Natural killer cell (primary cell): ENCODE measurements at regions not wholly inside any gene's neighbourhood (a gene's known extent, or its start where the extent isn't known, plus 50 kb on each side); places are given as distances from the start of the nearest gene placed in this dataset.

ENCODE experiments used
- ATAC-seq, 3 donors: fragments of 150-1000 bp in 2 of 3; fragments of 200-7000 bp in 1 of 3; cut with Tn5 transposase; 1 replicate in 1 of 3; 2 replicates in 2 of 3; pipeline ENCODE4 v1.10.0; 2021; ENCODE audit warnings: mild to moderate bottlenecking in 2 of 3, moderate library complexity in 2 of 3
- DNase-seq, 2 donors: peaks; one replicate each; pipeline versions ENCODE4 v3.0.0 to v3.0.0-alpha.2; 2013 to 2021; ENCODE audit warnings: mixed read lengths in 1 of 2
- H3K27ac ChIP-seq: one replicate; pipeline ENCODE4 v1.5.1; 2013; ENCODE audit warnings: mild to moderate bottlenecking, low read length
- H3K27me3 ChIP-seq: one replicate; pipeline ENCODE4 v1.6.1; 2013; ENCODE audit warnings: low read length; ENCODE audit not compliant: control insufficient read depth, insufficient read depth
- H3K36me3 ChIP-seq: one replicate; pipeline ENCODE4 v1.6.1; 2013; ENCODE audit warnings: low read length; ENCODE audit not compliant: control insufficient read depth, insufficient read depth
- H3K4me1 ChIP-seq: one replicate; pipeline ENCODE4 v1.6.1; 2013; ENCODE audit warnings: low read length; ENCODE audit not compliant: control insufficient read depth, insufficient read depth
- H3K4me3 ChIP-seq: one replicate; pipeline ENCODE4 v1.5.1; 2013; ENCODE audit warnings: low read length
- H3K9me3 ChIP-seq: one replicate; pipeline ENCODE4 v1.6.1; 2013; ENCODE audit warnings: low read length; ENCODE audit not compliant: control insufficient read depth, insufficient read depth
- H3K27ac Mint-ChIP-seq, 2 donors: one replicate each; pipeline ENCODE4 v1.8.0; 2022; ENCODE audit warnings: mild to moderate bottlenecking in 2 of 2, mixed read lengths in 2 of 2, moderate library complexity in 1 of 2
- H3K27me3 Mint-ChIP-seq, 2 donors: one replicate each; pipeline ENCODE4 v1.8.0; 2022; ENCODE audit warnings: low read depth in 2 of 2, mixed read lengths in 2 of 2
- H3K36me3 Mint-ChIP-seq: one replicate; pipeline ENCODE4 v1.8.0; 2022; ENCODE audit warnings: mixed read lengths
- H3K4me1 Mint-ChIP-seq, 2 donors: one replicate each; pipeline ENCODE4 v1.8.0; 2022; ENCODE audit warnings: mixed read lengths in 2 of 2
- H3K4me3 Mint-ChIP-seq: one replicate; pipeline ENCODE4 v1.8.0; 2022; ENCODE audit warnings: mild to moderate bottlenecking, moderate library complexity, mixed read lengths
- H3K9me3 Mint-ChIP-seq, 2 donors: one replicate each; pipeline ENCODE4 v1.8.0; 2022; ENCODE audit warnings: mixed read lengths in 2 of 2
- CTCF ChIP-seq: fragments of 200-600 bp; IDR thresholded peaks from one replicate; pipeline ENCODE4 v1.8.0; 2022; ENCODE audit warnings: antibody characterized with exemption
- whole genome bisulfite sequencing: methylation state at CpG from one replicate; pipeline ENCODE4 v1.1.7; 2013; ENCODE audit warnings: missing lambda C conversion rate; ENCODE audit not compliant: insufficient coverage; 5-methylcytosine and 5-hydroxymethylcytosine counted together
- intact Hi-C: fragments of 100-400 bp; cut with micrococcal nuclease; formaldehyde crosslinking; loops from one replicate; pipeline ENCODE4 v1.14.2; 2022

GRCh38 chr10:123537188-123537961, 128.8 kb upstream of the GPR26 start:
- no peaks in the 10 kb centered on the region for H3K4me1 Mint-ChIP-seq
- no peak overlapping the region for H3K27ac Mint-ChIP-seq

GRCh38 chr10:123538401-123539320, 127.5 kb upstream of the GPR26 start:
- Histone ChIP-seq H3K4me3 (no peak overlapping the region), H3K36me3 (no peaks in the 10 kb centered on the region), H3K4me1 (no peaks in the 10 kb centered on the region), H3K27me3 (no peaks in the 10 kb centered on the region), H3K9me3 (no peaks in the 10 kb centered on the region), H3K27ac (no peak overlapping the region)
- no peaks in the 10 kb centered on the region for H3K9me3 Mint-ChIP-seq
- no peak overlapping the region for H3K27ac Mint-ChIP-seq
- intact Hi-C loops: no loop called here
- 64% methylated on average over 10 of the region's 12 CpGs for WGBS
- DNase-seq (no peak), ATAC-seq (no peak)
- no peak overlapping the region for H3K4me3 Mint-ChIP-seq
- no peaks in the 10 kb centered on the region for H3K4me1 Mint-ChIP-seq
- no peaks in the 10 kb centered on the region for H3K36me3 Mint-ChIP-seq
- no peak for TF ChIP-seq CTCF
- H3K27me3 Mint-ChIP-seq: peaks cover 18 to 53% of the 10 kb centered on the region in 2 donors

More at GRCh38 chr10:123537188-123537961, 128.8 kb upstream of the GPR26 start:
- peaks cover 18 to 54% of the 10 kb centered on the region in 2 donors for H3K27me3 Mint-ChIP-seq
- Histone ChIP-seq H3K4me1 (no peaks in the 10 kb centered on the region), H3K27me3 (no peaks in the 10 kb centered on the region), H3K36me3 (no peaks in the 10 kb centered on the region), H3K4me3 (no peak overlapping the region), H3K27ac (no peak overlapping the region), H3K9me3 (no peaks in the 10 kb centered on the region)
- intact Hi-C loops: no loop called here
- H3K9me3 Mint-ChIP-seq: peaks cover 0 to 2% of the 10 kb centered on the region in 2 donors
- TF ChIP-seq CTCF: no peak
- H3K4me3 Mint-ChIP-seq: no peak overlapping the region
- H3K36me3 Mint-ChIP-seq: peaks cover 5% of the 10 kb centered on the region
- DNase-seq (no peak), ATAC-seq (no peak)
- WGBS: 60% methylated on average over 5 of the region's 6 CpGs

- intact Hi-C loops: no loop called here
- Histone ChIP-seq H3K4me1 (no peaks in the 10 kb centered on the region), H3K27ac (no peak overlapping the region), H3K4me3 (no peak overlapping the region), H3K36me3 (no peaks in the 10 kb centered on the region), H3K27me3 (peaks cover 2% of the 10 kb centered on the region), H3K9me3 (no peaks in the 10 kb centered on the region)
- ATAC-seq (no peak), DNase-seq (no peak)
- H3K27me3 Mint-ChIP-seq: peaks cover 25 to 53% of the 10 kb centered on the region in 2 donors
- H3K36me3 Mint-ChIP-seq: no peaks in the 10 kb centered on the region
- TF ChIP-seq CTCF: no peak
- WGBS: no CpG with 5 or more reads among the region's 3 CpGs
- no peak overlapping the region for H3K4me3 Mint-ChIP-seq
- no peak overlapping the region for H3K27ac Mint-ChIP-seq
- H3K4me1 Mint-ChIP-seq: no peaks in the 10 kb centered on the region
- peaks cover 2 to 3% of the 10 kb centered on the region in 2 donors for H3K9me3 Mint-ChIP-seq
Measured at GRCh38 chr10:123544986-123545385, 121.2 kb upstream of the GPR26 start.
